ENCODE measurements at regions not wholly inside any gene's neighbourhood (a gene's known extent, or its start where the extent isn't known, plus 50 kb on each side); places are given as distances from the start of the nearest gene placed in this dataset.
"Not testable (repeated sequence)": the region's sequence is repeated elsewhere in the genome, so short reads cannot be mapped to it uniquely, and the experiment has no call there.

DNA sequence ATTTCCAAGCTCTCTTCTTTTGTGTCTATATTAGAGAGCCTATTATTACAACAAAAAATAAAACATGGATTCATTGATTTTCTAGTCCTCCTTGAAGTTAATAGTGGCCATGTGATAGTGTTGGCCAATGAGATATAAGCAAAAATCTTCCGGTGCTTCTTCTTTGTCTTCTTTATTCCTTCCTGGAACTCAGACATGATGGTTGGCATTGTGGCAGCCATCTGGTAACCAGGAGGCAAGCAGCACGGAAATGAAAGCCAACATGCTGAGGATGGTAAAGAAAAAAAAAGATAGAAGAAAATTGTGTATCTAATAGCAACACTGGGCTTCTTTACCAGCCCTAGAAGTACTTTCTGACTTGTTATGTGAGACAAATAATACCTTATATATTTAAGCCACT, 50.8 kb upstream of the SEL1L start:
- in situ Hi-C loops (cut with MboI; ENCODE audit: low sequenced_read_pairs, unreplicated experiment): no loop called here
- DNase-seq (ENCODE audit: low spot score): no peak
- TF ChIP-seq, protein P1, sequence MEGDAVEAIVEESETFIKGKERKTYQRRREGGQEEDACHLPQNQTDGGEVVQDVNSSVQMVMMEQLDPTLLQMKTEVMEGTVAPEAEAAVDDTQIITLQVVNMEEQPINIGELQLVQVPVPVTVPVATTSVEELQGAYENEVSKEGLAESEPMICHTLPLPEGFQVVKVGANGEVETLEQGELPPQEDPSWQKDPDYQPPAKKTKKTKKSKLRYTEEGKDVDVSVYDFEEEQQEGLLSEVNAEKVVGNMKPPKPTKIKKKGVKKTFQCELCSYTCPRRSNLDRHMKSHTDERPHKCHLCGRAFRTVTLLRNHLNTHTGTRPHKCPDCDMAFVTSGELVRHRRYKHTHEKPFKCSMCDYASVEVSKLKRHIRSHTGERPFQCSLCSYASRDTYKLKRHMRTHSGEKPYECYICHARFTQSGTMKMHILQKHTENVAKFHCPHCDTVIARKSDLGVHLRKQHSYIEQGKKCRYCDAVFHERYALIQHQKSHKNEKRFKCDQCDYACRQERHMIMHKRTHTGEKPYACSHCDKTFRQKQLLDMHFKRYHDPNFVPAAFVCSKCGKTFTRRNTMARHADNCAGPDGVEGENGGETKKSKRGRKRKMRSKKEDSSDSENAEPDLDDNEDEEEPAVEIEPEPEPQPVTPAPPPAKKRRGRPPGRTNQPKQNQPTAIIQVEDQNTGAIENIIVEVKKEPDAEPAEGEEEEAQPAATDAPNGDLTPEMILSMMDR (IDR thresholded peaks at IDR 0.05; ENCODE audit: borderline replicate concordance, control extremely low read depth, extremely low read depth, insufficient read depth, missing control alignments): no peak

- DNase-seq (ENCODE audit: low spot score): no peak
- TF ChIP-seq, protein P1 (IDR thresholded peaks at IDR 0.05; ENCODE audit: borderline replicate concordance, control extremely low read depth, extremely low read depth, insufficient read depth, missing control alignments): no peak
These were observed 55.9 kb upstream of the SEL1L start for GRCh38 chr14:81589381-81590065.

DNA sequence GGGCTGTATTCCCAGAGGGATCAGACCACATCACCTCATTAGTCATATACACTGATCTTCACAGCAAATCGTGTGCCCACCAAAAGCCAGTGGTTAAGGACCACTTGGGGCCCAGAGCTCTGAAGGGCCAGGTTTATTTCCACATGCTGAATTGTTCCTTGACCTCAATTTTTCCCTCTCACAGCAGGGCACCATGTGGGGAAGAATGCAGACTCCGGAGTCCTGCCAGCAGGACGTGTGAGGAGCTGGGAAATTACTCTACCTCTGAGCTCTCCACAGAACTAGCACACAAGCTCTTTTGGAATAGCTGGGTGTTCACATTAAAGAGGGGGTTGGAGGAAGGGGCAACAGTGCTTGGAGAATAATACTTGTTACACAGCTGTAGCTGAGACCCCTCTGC, 57.6 kb upstream of the SEL1L start:
- in situ Hi-C loops (cut with MboI; ENCODE audit: low sequenced_read_pairs, unreplicated experiment): no loop called here
- TF ChIP-seq, protein P1 (IDR thresholded peaks at IDR 0.05; ENCODE audit: borderline replicate concordance, control extremely low read depth, extremely low read depth, insufficient read depth, missing control alignments): no peak
- no peak for DNase-seq (ENCODE audit: low spot score)

More at GRCh38 chr14:81589381-81590065, 55.9 kb upstream of the SEL1L start:
- in situ Hi-C loops (cut with MboI; ENCODE audit: low sequenced_read_pairs, unreplicated experiment): no loop called here

GRCh38 chr14:81594012-81594411, 60.4 kb upstream of the SEL1L start:
- no peak for DNase-seq (ENCODE audit: low spot score)
- TF ChIP-seq, protein P1 (IDR thresholded peaks at IDR 0.05; ENCODE audit: borderline replicate concordance, control extremely low read depth, extremely low read depth, insufficient read depth, missing control alignments): no peak
- in situ Hi-C loops (cut with MboI; ENCODE audit: low sequenced_read_pairs, unreplicated experiment): no loop called here

DNA sequence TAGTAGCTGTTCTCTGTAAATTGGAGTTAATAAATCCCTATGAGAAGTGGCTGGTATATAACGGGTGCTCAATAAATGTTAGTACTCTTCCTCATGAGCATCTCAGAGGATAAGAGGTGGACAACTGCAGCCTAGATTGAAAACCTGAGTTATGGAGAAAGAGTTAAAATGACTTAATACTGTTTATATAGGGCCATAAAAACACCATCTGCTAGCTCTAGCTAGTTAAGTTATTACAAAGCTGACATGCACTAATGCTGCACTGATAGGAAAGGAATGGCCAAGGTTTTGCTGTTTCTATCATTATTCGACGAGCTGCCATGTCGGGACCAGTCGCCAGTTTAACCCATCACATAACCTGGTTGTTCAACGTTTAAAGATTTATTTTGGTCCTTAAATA, 72.0 kb upstream of the SEL1L start:
- no peak for DNase-seq (ENCODE audit: low spot score)
- TF ChIP-seq, protein P1 (IDR thresholded peaks at IDR 0.05; ENCODE audit: borderline replicate concordance, control extremely low read depth, extremely low read depth, insufficient read depth, missing control alignments): no peak

DNA sequence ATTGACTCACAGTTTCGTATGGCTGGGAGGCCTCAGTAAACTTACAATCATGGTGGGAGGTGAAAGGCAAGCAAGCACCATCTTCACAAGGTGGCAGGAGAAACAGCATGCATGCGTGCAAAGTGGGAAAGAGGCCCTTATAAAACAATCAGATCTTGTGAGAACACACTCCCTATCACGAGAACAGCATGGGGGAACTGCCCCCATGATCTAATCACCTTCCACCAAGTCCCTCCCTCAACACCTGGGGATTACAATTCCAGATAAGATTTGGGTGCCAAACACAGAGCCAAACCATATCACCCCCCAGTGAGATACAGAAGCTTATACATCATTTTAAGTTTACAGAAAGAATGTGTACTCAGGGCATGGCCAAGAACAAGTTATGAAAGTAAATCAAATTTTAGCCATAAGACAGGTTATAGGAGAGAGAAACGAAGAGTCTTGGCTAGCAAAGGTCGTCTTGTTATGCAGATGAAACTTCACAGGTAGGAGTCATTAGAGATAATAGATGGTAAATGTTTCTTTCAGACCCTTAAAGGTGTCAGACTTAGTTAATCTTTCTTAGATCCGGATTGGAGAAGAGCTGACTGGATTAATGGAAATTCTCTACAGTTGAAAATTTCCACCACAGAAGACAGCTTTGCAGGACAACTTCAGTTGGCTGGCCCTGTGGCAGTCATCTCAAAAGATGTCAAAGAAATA, 79.8 kb upstream of the SEL1L start:
- no peak for DNase-seq (ENCODE audit: low spot score)
- TF ChIP-seq, protein P1 (IDR thresholded peaks at IDR 0.05; ENCODE audit: borderline replicate concordance, control extremely low read depth, extremely low read depth, insufficient read depth, missing control alignments): no peak
- in situ Hi-C loops (cut with MboI; ENCODE audit: low sequenced_read_pairs, unreplicated experiment): no loop called here

More for the DNA sequence above, 72.0 kb upstream of the SEL1L start:
- in situ Hi-C loops (cut with MboI; ENCODE audit: low sequenced_read_pairs, unreplicated experiment): no loop called here

DNA sequence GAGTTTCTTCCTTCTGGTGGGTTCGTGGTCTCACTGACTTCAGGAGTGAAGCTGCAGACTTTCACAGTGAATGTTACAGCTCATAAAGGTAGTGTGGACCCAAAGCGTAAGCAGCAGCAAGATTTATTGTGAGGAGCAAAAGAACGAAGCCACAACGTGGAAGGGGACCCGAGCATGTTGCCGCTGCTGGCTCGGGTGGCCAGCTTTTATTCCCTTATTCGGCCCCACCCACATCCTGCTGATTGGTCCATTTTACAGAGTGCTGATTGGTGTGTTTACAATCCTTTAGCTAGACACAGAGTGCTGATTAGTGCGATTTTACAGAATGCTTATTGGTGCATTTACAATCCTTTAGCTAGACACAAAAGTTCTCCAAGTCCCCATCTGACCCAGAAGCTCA, 80.6 kb upstream of the SEL1L start:
- in situ Hi-C loops (cut with MboI; ENCODE audit: low sequenced_read_pairs, unreplicated experiment); DNase-seq (ENCODE audit: low spot score): not testable (repeated sequence)

Data from GM13976 (cell line).